Endodermal cell (in vitro differentiated cells): ENCODE measurements at regions not wholly inside any gene's neighbourhood (a gene's known extent, or its start where the extent isn't known, plus 50 kb on each side); places are given as distances from the start of the nearest gene placed in this dataset.

Experiments
- DNase-seq: peaks from one replicate; pipeline ENCODE4 v3.0.0-alpha.2; 2017
- H3K27ac ChIP-seq: 2 replicates; pipeline ENCODE4 v1.5.1; 2013; ENCODE audit warnings: mild to moderate bottlenecking, low read depth, low read length, moderate library complexity
- H3K27me3 ChIP-seq: 2 replicates; pipeline ENCODE4 v1.6.1; 2013; ENCODE audit warnings: mild to moderate bottlenecking, low read length, moderate library complexity; ENCODE audit not compliant: insufficient read depth, control insufficient read depth, poor library complexity, severe bottlenecking
- H3K36me3 ChIP-seq: 2 replicates; pipeline ENCODE4 v1.7.0; 2013; ENCODE audit warnings: mild to moderate bottlenecking, low read length, moderate library complexity; ENCODE audit not compliant: control insufficient read depth, insufficient read depth
- H3K4me1 ChIP-seq: one replicate; pipeline ENCODE4 v1.7.0; 2013; ENCODE audit warnings: low read length; ENCODE audit not compliant: control insufficient read depth, insufficient read depth
- H3K4me3 ChIP-seq: 2 replicates; pipeline ENCODE4 v1.5.1; 2013; ENCODE audit warnings: mild to moderate bottlenecking, low read length, moderate library complexity
- H3K9ac ChIP-seq: 2 replicates; pipeline ENCODE4 v1.6.1; 2013; ENCODE audit warnings: mild to moderate bottlenecking, low read length, moderate library complexity; ENCODE audit not compliant: poor library complexity, severe bottlenecking; ENCODE audit errors: extremely low read depth
- H3K9me3 ChIP-seq: 2 replicates; pipeline ENCODE4 v1.6.1; 2013; ENCODE audit warnings: mild to moderate bottlenecking, low read length, moderate library complexity; ENCODE audit not compliant: control insufficient read depth
- H3K27ac Mint-ChIP-seq: 2 replicates; pipeline ENCODE4 v1.8.0; 2020; ENCODE audit warnings: mixed read lengths
- H3K27me3 Mint-ChIP-seq: 2 replicates; pipeline ENCODE4 v1.8.0; 2021; ENCODE audit warnings: mild to moderate bottlenecking, mixed read lengths; ENCODE audit not compliant: insufficient read depth
- H3K36me3 Mint-ChIP-seq: 2 replicates; pipeline ENCODE4 v1.8.0; 2020; ENCODE audit warnings: low read depth, mixed read lengths
- H3K4me1 Mint-ChIP-seq: 2 replicates; pipeline ENCODE4 v1.8.0; 2020; ENCODE audit warnings: mixed read lengths
- H3K4me3 Mint-ChIP-seq: 2 replicates; pipeline ENCODE4 v1.8.0; 2020; ENCODE audit warnings: mild to moderate bottlenecking, moderate library complexity, mixed read lengths
- H3K9me3 Mint-ChIP-seq: 2 replicates; pipeline ENCODE4 v1.8.0; 2020; ENCODE audit warnings: mild to moderate bottlenecking, mixed read lengths
- WGBS, 2 experiments: methylation state at CpG; one replicate each; pipeline versions ENCODE4 v1.1.5 to v1.1.7; 2013; ENCODE audit warnings: missing lambda C conversion rate in 2 of 2, mixed read lengths in 1 of 2; ENCODE audit not compliant: insufficient coverage in 1 of 2, insufficient read length in 1 of 2; 5-methylcytosine and 5-hydroxymethylcytosine counted together
- TF ChIP-seq, protein P1 (sequence below): fragments of 200-600 bp; sonication (generic); conservative IDR thresholded peaks from 2 replicates; pipeline ENCODE4 v1.5.0; 2021; ENCODE audit warnings: antibody characterized with exemption, mild to moderate bottlenecking

DNA sequence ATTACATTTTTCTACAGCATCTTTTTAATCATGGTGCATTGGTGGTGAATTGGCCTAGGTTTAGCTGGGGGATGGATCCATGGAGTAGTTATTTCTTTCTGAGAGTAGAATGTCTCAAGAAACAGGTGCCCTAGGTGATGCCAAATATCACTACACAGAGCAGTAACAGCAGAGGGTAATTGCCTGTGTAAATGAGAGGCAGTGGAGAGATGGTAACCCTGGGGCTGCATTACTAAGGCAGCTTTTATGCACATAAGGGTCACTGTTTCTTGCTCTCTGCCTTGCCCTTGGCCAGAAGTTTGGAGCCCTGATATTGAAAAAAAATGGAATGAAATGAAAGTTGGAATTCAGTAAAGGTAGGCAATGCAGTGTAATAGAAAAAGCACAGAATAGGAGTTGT lies 604.0 kb downstream of the NOVA1 start:
- Histone ChIP-seq H3K9ac (no peak overlapping the region), H3K4me1 (no peaks in the 10 kb centered on the region), H3K27me3 (no peaks in the 10 kb centered on the region), H3K27ac (no peak overlapping the region), H3K36me3 (no peaks in the 10 kb centered on the region), H3K9me3 (no peaks in the 10 kb centered on the region), H3K4me3 (no peak overlapping the region)
- Mint-ChIP-seq H3K27me3 (no peaks in the 10 kb centered on the region), H3K9me3 (no peaks in the 10 kb centered on the region), H3K4me1 (no peaks in the 10 kb centered on the region), H3K36me3 (no peaks in the 10 kb centered on the region), H3K4me3 (no peak overlapping the region), H3K27ac (no peak overlapping the region)
- TF ChIP-seq, protein P1, sequence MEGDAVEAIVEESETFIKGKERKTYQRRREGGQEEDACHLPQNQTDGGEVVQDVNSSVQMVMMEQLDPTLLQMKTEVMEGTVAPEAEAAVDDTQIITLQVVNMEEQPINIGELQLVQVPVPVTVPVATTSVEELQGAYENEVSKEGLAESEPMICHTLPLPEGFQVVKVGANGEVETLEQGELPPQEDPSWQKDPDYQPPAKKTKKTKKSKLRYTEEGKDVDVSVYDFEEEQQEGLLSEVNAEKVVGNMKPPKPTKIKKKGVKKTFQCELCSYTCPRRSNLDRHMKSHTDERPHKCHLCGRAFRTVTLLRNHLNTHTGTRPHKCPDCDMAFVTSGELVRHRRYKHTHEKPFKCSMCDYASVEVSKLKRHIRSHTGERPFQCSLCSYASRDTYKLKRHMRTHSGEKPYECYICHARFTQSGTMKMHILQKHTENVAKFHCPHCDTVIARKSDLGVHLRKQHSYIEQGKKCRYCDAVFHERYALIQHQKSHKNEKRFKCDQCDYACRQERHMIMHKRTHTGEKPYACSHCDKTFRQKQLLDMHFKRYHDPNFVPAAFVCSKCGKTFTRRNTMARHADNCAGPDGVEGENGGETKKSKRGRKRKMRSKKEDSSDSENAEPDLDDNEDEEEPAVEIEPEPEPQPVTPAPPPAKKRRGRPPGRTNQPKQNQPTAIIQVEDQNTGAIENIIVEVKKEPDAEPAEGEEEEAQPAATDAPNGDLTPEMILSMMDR: no peak
- DNase-seq: no peak

DNA sequence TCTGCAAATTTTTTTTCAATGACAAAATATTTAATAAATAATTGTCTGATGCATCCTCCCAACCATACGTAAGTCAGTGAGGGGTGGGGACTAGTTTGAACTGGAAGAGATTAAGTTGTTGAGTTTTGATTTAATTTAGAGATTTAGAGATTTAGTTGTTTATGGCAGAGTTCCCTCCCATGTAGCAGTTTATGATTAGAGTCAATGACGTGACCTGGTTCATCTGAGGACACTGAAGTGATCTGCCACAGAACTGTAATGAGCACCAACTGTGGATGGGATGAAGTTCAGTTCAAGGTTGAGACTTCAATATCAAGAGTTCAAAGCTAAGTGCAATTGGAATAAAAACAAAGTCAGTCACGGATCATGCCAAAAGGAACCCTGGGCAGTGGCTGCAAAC lies 609.3 kb downstream of the NOVA1 start:
- Histone ChIP-seq H3K36me3 (no peaks in the 10 kb centered on the region), H3K27ac (no peak overlapping the region), H3K4me3 (no peak overlapping the region), H3K9me3 (peaks cover 22% of the 10 kb centered on the region), H3K9ac (no peak overlapping the region), H3K4me1 (peaks cover 2% of the 10 kb centered on the region), H3K27me3 (no peaks in the 10 kb centered on the region)
- DNase-seq: no peak
- TF ChIP-seq, protein P1: no peak
- Mint-ChIP-seq H3K4me3 (no peak overlapping the region), H3K27ac (no peak overlapping the region), H3K4me1 (no peaks in the 10 kb centered on the region), H3K9me3 (peaks cover 19% of the 10 kb centered on the region), H3K36me3 (peaks cover 10% of the 10 kb centered on the region), H3K27me3 (no peaks in the 10 kb centered on the region)
- 90 to 100% methylated on average over 2 to 3 of the region's 3 CpGs for WGBS, 2 experiments

DNA sequence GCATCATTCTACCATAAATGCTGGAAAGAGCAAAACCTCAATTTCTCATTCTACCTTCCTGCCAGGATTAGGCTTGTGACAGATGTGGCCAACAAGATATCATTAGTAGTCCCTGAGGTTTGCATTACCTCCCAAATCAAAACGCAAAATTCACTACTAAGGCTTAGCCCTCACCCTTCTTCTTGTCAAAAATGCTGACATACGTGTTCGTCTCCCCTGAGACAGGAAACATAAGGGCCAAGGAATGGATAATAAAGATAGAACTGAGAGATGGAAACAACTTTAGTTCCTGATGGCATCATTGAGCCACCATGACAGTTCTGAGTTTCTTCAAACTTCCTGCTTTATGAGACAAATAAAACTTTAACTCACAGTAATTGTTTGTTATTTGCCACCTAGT lies 642.1 kb downstream of the NOVA1 start:
- Histone ChIP-seq H3K9me3 (no peaks in the 10 kb centered on the region), H3K9ac (no peak overlapping the region), H3K4me1 (no peaks in the 10 kb centered on the region), H3K4me3 (no peak overlapping the region), H3K36me3 (no peaks in the 10 kb centered on the region), H3K27ac (no peak overlapping the region), H3K27me3 (no peaks in the 10 kb centered on the region)
- Mint-ChIP-seq H3K9me3 (peaks cover under 1% of the 10 kb centered on the region), H3K36me3 (no peaks in the 10 kb centered on the region), H3K4me1 (no peaks in the 10 kb centered on the region), H3K27ac (no peak overlapping the region), H3K27me3 (no peaks in the 10 kb centered on the region), H3K4me3 (no peak overlapping the region)
- no peak for DNase-seq
- TF ChIP-seq, protein P1: no peak
- WGBS, 2 experiments: 96% methylated on average over 3 of the region's 3 CpGs; no CpG with 5 or more reads in 1 of the 2 experiments
